Endothelial cell of umbilical vein (primary cell): ENCODE measurements at regions not wholly inside any gene's neighbourhood (a gene's known extent, or its start where the extent isn't known, plus 50 kb on each side); places are given as distances from the start of the nearest gene placed in this dataset.

Experiments
- BruUV-seq: library from RNA; stranded (reverse); fragments of 400-500 nt; replicated peaks from 2 replicates; lab custom pipeline; 2021; lab: Mats Ljungman, UMichigan
- CTCF ChIA-PET: fragments of 300-600, 350-600 bp; sonication (Branson Sonifier 250); formaldehyde crosslinking; loops from one replicate; lab custom pipeline; 2021; ENCODE audit warnings: antibody characterized with exemption, inconsistent platforms; lab: Charles Lee
- POLR2A ChIA-PET: fragments of 300-600, 350-600 bp; sonication (Branson Sonifier 250); formaldehyde crosslinking; loops from one replicate; lab custom pipeline; 2021; ENCODE audit warnings: antibody characterized with exemption, inconsistent platforms; lab: Charles Lee
- DNase-seq: peaks from one replicate; pipeline ENCODE4 v3.0.0-alpha.2; 2011; ENCODE audit warnings: low read depth, low spot score
- FAIRE-seq: peaks from 2 replicates; lab custom pipeline; 2011; peaks lifted over from hg19 to GRCh38; lab: Jason Lieb, UNC
- H2AFZ ChIP-seq: 2 replicates; pipeline ENCODE4 v1.6.0; 2012; ENCODE audit warnings: low read depth, low read length, control low read depth, inconsistent platforms
- H3K27ac ChIP-seq: 2 replicates; pipeline ENCODE4 v1.5.1; 2011; ENCODE audit warnings: low read depth, mild to moderate bottlenecking, control low read depth, low read length, moderate library complexity; ENCODE audit not compliant: insufficient read depth
- H3K27me3 ChIP-seq, 2 experiments: 2 replicates each; pipeline versions ENCODE4 v1.6.0 to v1.6.1; 2011; ENCODE audit warnings: low read length in 2 of 2, mixed read lengths in 1 of 2; ENCODE audit not compliant: control insufficient read depth in 2 of 2, insufficient read depth in 2 of 2
- H3K36me3 ChIP-seq, 2 experiments: 2 replicates in 1 of 2; 3 replicates in 1 of 2; pipeline ENCODE4 v1.5.1; 2011; ENCODE audit warnings: low read length in 2 of 2, mild to moderate bottlenecking in 1 of 2, moderate library complexity in 1 of 2; ENCODE audit not compliant: control insufficient read depth in 2 of 2, insufficient read depth in 2 of 2; ENCODE audit errors: extremely low read depth in 1 of 2
- H3K4me1 ChIP-seq: 3 replicates; pipeline ENCODE4 v1.5.1; 2011; ENCODE audit warnings: mild to moderate bottlenecking, low read length; ENCODE audit not compliant: control insufficient read depth, insufficient read depth; ENCODE audit errors: extremely low read depth
- H3K4me2 ChIP-seq: 2 replicates; pipeline ENCODE4 v1.6.1; 2011; ENCODE audit warnings: low read length, control low read depth, mixed read lengths; ENCODE audit not compliant: insufficient read depth
- H3K4me3 ChIP-seq, 3 experiments: fragments of 200-600 bp in 1 of 3; sonication (generic), shearing (Covaris generic) in 1 of 3; replicated peaks in 1 of 3; 2 replicates each; pipeline ENCODE4 v1.5.1; 2011 to 2016; ENCODE audit warnings: control low read depth in 3 of 3, low read length in 3 of 3, mild to moderate bottlenecking in 2 of 3, inconsistent platforms in 1 of 3, low read depth in 1 of 3, moderate library complexity in 1 of 3; ENCODE audit not compliant: insufficient read depth in 1 of 3
- H3K79me2 ChIP-seq: 2 replicates; pipeline ENCODE4 v1.6.0; 2012; ENCODE audit warnings: low read length, inconsistent platforms; ENCODE audit not compliant: control insufficient read depth, insufficient read depth
- H3K9ac ChIP-seq: replicated peaks from 2 replicates; pipeline ENCODE3; 2011; ENCODE audit warnings: low read length, control low read depth; ENCODE audit not compliant: insufficient read depth; ENCODE audit errors: extremely low read depth
- H3K9me1 ChIP-seq: replicated peaks from 3 replicates; pipeline ENCODE4 v1.6.0; 2011; ENCODE audit warnings: mild to moderate bottlenecking, low read length; ENCODE audit not compliant: control insufficient read depth, insufficient read depth; ENCODE audit errors: extremely low read depth
- H3K9me3 ChIP-seq: replicated peaks from 2 replicates; pipeline ENCODE4 v1.5.1; 2012; ENCODE audit warnings: low read length, inconsistent platforms; ENCODE audit not compliant: control insufficient read depth, insufficient read depth
- H4K20me1 ChIP-seq: replicated peaks from 2 replicates; pipeline ENCODE3; 2011; ENCODE audit warnings: mild to moderate bottlenecking, low read length; ENCODE audit not compliant: control insufficient read depth, insufficient read depth; ENCODE audit errors: extremely low read depth
- EZH2 ChIP-seq: IDR thresholded peaks from 2 replicates; pipeline ENCODE4 v1.6.1; 2012; ENCODE audit warnings: borderline replicate concordance, low read depth, mild to moderate bottlenecking, moderate library complexity, low read length, inconsistent platforms; ENCODE audit not compliant: severe bottlenecking
- FOS ChIP-seq: IDR thresholded peaks from 2 replicates; pipeline ENCODE4 v1.6.1; 2011; ENCODE audit warnings: mild to moderate bottlenecking, low read length, moderate library complexity, borderline replicate concordance; ENCODE audit not compliant: insufficient read depth
- GATA2 ChIP-seq: IDR thresholded peaks from 2 replicates; pipeline ENCODE4 v1.7.0; 2011; ENCODE audit warnings: low read depth, mild to moderate bottlenecking, moderate library complexity, mixed read lengths, low read length; ENCODE audit not compliant: insufficient read length, insufficient read depth
- JUN ChIP-seq: IDR thresholded peaks from 2 replicates; pipeline ENCODE4 v1.6.1; 2011; ENCODE audit warnings: borderline replicate concordance, low read depth; ENCODE audit not compliant: insufficient read length, insufficient read depth
- MYC ChIP-seq: IDR thresholded peaks from one replicate; pipeline ENCODE4 v1.6.1; 2011; ENCODE audit warnings: mild to moderate bottlenecking, low read depth, low read length
- POLR2A ChIP-seq: IDR thresholded peaks from 2 replicates; pipeline ENCODE4 v1.6.1; 2012; ENCODE audit warnings: low read depth, mild to moderate bottlenecking, control low read depth, low read length
- POLR2AphosphoS5 ChIP-seq: IDR thresholded peaks from 2 replicates; pipeline ENCODE4 v1.6.1; 2012; ENCODE audit warnings: low read depth, mild to moderate bottlenecking, control low read depth, low read length, moderate library complexity; ENCODE audit not compliant: insufficient read depth
- dilution Hi-C: fragments of 300-500 bp; cut with MboI; formaldehyde crosslinking; loops from one replicate; pipeline ENCODE4 v1.15.0; 2019; ENCODE audit warnings: low sequenced_read_pairs; ENCODE audit not compliant: extremely low pct_ligation_motif_present
- intact Hi-C: fragments of 100-400 bp; cut with micrococcal nuclease; formaldehyde crosslinking; loops from one replicate; pipeline ENCODE4 v1.10.0; 2022
- TF ChIP-seq, protein P1 (sequence below), 2 donors: IDR thresholded peaks; 1 replicate in 1 of 2; 2 replicates in 1 of 2; pipeline ENCODE4 v1.5.1; 2011; ENCODE audit warnings: low read length in 2 of 2, mild to moderate bottlenecking in 2 of 2, moderate library complexity in 2 of 2, control low read depth in 1 of 2, inconsistent platforms in 1 of 2, low read depth in 1 of 2; ENCODE audit not compliant: insufficient read depth in 1 of 2; ENCODE audit errors: extremely low read depth in 1 of 2
- TF ChIP-seq, protein P2 (sequence below): IDR thresholded peaks from 2 replicates; pipeline ENCODE4 v1.6.1; 2011; ENCODE audit not compliant: insufficient read depth, insufficient read length

DNA sequence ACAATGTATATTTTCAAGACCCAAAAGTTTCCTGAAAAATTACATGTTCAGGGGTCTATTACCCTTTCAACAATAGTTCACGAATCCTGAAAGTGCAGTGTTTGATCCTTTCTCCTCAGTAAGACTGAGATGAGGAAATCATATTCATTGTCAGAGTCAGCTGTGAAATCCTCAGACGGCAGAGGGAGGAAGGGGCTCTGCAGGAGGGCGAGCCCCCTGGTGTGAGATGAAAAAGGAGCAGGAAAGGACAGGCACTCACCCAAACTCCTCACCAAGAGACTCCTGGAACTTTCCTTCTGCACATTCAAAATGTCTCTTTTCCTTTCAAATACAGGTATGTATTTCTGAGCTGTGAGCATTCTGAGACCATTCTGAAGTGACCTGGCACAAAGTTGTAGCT, 150.3 kb upstream of the HABP2 start:
- no peaks in the 10 kb centered on the region for H3K36me3 ChIP-seq
- intact Hi-C loops (no loop called here), dilution Hi-C loops (no loop called here)
- H3K4me2 ChIP-seq = no peak overlapping the region
- no peaks in the 10 kb centered on the region for H3K4me1 ChIP-seq
- H3K4me3 ChIP-seq = no peak overlapping the region
- H3K9me3 ChIP-seq = no peaks in the 10 kb centered on the region
- ChIA-PET POLR2A (no interaction called here), CTCF (no interaction called here)
- BruUV-seq = no TSS peak
- H3K9me1 ChIP-seq = no peaks in the 10 kb centered on the region
- H3K27me3 ChIP-seq = no peaks in the 10 kb centered on the region
- DNase-seq (no peak), FAIRE-seq (no peak)
- no peak overlapping the region for H3K9ac ChIP-seq
- H3K79me2 ChIP-seq = no peaks in the 10 kb centered on the region
- H2AFZ ChIP-seq = no peak overlapping the region
- no peaks in the 10 kb centered on the region for H4K20me1 ChIP-seq
- H3K27ac ChIP-seq = no peak overlapping the region
- TF ChIP-seq FOS = no peak
- TF ChIP-seq, protein P1, sequence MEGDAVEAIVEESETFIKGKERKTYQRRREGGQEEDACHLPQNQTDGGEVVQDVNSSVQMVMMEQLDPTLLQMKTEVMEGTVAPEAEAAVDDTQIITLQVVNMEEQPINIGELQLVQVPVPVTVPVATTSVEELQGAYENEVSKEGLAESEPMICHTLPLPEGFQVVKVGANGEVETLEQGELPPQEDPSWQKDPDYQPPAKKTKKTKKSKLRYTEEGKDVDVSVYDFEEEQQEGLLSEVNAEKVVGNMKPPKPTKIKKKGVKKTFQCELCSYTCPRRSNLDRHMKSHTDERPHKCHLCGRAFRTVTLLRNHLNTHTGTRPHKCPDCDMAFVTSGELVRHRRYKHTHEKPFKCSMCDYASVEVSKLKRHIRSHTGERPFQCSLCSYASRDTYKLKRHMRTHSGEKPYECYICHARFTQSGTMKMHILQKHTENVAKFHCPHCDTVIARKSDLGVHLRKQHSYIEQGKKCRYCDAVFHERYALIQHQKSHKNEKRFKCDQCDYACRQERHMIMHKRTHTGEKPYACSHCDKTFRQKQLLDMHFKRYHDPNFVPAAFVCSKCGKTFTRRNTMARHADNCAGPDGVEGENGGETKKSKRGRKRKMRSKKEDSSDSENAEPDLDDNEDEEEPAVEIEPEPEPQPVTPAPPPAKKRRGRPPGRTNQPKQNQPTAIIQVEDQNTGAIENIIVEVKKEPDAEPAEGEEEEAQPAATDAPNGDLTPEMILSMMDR (IDR thresholded peaks at IDR 0.05; ENCODE audit: extremely low read depth in 1 of 2, insufficient read depth in 1 of 2, low read depth in 1 of 2, low read length in 2 of 2) = no peak

DNA sequence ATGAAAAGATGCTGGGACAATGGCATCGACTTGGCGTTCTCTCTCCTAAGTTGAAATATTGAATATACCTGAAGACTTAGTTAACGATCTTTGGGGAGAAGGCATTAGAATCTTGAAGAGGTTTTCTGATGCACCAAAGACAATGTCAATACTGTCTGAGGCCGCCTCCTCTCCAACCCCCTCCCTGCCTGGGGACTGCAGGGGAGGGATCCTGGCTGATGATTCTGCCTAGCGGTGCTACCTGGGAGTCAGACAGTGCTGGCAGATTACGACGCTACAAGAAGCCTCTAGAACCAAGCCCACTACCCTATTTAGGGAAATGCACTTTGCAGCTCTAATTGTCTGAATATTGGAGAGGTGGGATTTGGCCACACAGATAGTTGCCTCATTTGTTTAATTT, 145.6 kb upstream of the HABP2 start:
- CTCF ChIA-PET = no interaction called here
- no peak for FAIRE-seq
- dilution Hi-C loops = no loop called here

More for the DNA sequence above, 145.6 kb upstream of the HABP2 start:
- BruUV-seq = no TSS peak
- DNase-seq = no peak
- Histone ChIP-seq H3K4me2 (no peak overlapping the region), H2AFZ (no peak overlapping the region), H3K79me2 (no peaks in the 10 kb centered on the region), H3K27ac (no peak overlapping the region), H3K36me3 (no peaks in the 10 kb centered on the region), H3K9me1 (no peaks in the 10 kb centered on the region), H3K9ac (no peak overlapping the region), H3K4me1 (no peaks in the 10 kb centered on the region), H3K9me3 (no peaks in the 10 kb centered on the region), H3K27me3 (no peaks in the 10 kb centered on the region), H4K20me1 (no peaks in the 10 kb centered on the region), H3K4me3 (no peak overlapping the region)
- intact Hi-C loops = no loop called here
- POLR2A ChIA-PET = no interaction called here
- no peak for TF ChIP-seq EZH2
- no peak for TF ChIP-seq JUN
- no peak for TF ChIP-seq MYC
- no peak for TF ChIP-seq POLR2A
- no peak for TF ChIP-seq GATA2
- TF ChIP-seq, protein P2, sequence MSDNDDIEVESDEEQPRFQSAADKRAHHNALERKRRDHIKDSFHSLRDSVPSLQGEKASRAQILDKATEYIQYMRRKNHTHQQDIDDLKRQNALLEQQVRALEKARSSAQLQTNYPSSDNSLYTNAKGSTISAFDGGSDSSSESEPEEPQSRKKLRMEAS = no peak
- TF ChIP-seq, protein P1 (IDR thresholded peaks at IDR 0.05; ENCODE audit: extremely low read depth in 1 of 2, insufficient read depth in 1 of 2, low read depth in 1 of 2, low read length in 2 of 2) = no peak
- no peak for TF ChIP-seq FOS
- TF ChIP-seq POLR2AphosphoS5 = no peak
